ENCODE measurements at regions not wholly inside any gene's neighbourhood (a gene's known extent, or its start where the extent isn't known, plus 50 kb on each side); places are given as distances from the start of the nearest gene placed in this dataset.

DNA sequence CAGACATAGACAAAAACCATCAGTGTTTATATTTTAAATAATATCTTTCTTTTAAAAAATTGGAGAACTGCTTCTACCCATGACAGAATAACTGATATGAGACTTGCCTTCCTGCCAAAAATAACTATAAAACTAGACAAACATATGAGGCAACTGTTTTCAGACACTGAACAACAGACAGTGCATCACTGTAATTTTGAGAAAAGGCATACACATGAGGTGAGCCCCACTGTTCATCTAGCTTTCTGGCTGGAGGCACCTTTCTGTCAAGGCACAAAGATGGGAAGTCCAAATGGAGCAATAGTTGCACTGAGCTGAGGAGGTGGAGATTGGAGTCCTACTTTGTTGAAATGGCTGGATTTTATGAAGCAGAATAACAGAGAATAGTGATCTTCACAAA, 71.9 kb upstream of the ZNF507 start:
- no peak for DNase-seq (ENCODE audit: low read depth, low spot score)

DNA sequence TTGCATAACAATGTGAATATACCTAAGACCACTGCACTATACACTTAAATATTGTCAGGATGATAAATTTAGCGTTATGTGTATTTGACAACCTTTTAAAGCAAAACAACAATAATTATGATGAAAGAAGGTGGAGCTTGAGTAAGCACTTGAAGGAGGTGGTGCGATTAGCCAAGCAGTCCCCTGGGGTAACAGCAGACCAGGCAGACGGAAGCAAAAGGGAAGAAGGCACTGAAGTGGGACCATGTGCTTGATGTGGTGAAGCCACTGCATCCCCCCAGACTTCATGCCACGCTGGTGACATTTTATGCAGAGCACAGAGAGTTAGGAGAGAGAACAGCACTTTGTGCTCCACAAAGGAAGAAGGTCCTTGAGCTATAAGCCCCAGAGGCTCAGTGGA, 58.3 kb upstream of the ZNF507 start:
- no peak for DNase-seq (ENCODE audit: low read depth, low spot score)

DNA sequence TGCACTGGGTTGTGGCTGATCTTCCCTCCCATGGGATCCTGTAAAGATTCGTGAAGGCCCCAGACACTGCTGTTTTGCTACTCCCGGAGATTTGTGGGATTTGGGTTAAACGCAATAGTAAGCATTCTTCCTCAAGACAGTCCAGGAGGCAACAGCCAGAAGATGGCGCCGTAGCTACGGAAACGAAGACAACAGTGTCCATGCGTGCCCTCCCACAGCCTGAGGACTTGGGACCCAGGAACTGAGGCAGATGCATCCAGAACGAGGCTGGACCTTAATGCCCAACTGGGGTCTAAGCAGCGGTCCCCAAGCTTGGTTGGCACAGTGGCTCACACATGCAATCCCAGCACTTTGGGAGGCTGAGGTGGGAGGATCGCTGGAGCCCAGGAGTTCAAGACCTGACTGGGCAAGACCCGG, 57.6 kb upstream of the ZNF507 start:
- no peak for DNase-seq (ENCODE audit: low read depth, low spot score)

DNA sequence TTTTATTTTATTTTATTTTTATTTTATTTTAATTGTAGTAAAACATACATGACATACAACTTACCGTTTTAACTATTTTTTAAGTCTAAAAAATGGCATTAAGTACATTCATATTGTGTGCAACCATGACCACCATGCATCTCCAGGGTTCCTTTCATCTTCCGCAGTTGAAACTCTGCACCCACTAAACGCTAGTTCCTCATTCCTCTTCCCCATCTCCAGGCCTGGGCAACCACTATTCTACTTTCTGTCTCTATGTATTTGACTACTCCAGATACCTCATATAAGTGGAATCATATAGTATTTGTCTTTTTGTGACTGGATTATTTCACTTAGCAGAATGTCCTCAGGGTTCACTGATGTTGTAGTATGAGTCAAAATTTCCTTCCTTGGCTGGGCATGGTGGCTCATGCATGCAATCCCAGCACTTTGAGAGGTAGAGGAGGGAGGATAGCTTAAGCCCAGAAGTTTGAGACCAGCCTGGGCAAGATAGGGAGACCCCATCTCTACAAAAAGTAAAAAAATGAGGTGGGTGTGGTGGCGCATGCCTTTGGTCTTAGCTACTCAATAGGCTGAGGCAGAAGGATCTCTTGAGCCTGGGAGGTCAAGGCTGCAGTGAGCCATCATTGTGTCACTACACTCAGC, 55.7 kb upstream of the ZNF507 start:
- no peak for DNase-seq (ENCODE audit: low read depth, low spot score)

DNA sequence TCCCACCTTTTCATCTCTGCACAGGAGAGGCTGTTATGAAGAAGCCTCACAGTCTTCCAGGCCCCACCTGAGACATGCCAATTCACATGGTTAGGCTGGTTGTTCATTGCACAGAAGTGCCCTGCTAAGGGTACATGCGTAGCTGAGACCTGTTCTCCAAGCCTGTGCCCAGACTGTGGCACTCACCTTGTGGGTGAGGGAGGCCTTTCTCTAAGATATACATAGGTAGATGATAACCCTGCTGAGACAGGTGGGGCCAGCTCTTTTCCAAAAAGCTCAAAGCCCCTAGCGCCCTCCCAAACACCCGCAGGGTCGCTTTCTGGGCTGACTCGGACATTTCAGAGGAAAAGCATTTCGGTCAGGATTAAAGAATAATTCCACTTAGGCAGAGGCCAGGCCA, 53.5 kb upstream of the ZNF507 start:
- no peak for DNase-seq (ENCODE audit: low read depth, low spot score)

DNA sequence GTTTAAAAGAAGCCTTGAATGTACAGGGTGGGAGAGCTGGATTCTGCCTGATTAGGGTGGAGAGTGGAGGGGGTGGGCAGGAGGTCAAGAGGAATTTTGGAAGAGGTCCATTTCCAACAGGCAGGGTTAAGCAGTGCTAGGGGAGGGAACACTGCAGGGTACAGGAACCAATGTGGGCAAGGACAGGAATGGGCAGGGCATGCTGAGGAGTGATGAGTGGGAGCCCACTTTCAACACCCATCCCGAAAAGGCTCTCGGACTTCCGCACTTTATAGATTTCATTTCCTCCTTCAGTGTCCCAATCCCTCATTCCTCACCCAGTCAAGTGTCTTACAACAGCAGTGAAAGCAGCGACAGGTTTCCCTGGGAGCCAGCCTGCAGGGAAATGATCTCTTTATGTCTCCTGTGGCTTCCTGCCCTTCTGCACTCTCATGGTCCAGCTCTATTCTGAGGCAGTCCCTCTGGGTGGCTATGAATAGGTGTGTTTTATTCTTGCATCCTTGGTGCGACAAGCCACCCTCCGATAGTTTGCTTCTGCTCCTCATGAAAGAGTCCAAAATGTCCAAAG, 50.5 kb upstream of the ZNF507 start:
- no peak for DNase-seq (ENCODE audit: low read depth, low spot score)

Measured in activated naive CD8-positive, alpha-beta T cell treated with anti-CD3 and anti-CD28 coated beads, Interleukin-2, amount 50 U/mL, for 16 hours (primary cell).